HL-60 (cell line): ENCODE measurements at regions not wholly inside any gene's neighbourhood (a gene's known extent, or its start where the extent isn't known, plus 50 kb on each side); places are given as distances from the start of the nearest gene placed in this dataset.

Experiments
- DNase-seq, 2 experiments: peaks; one replicate each; pipeline ENCODE4 v3.0.0-alpha.2; 2010 to 2020; ENCODE audit warnings: low read depth in 1 of 2, low spot score in 1 of 2
- H3K27ac ChIP-seq: fragments of 250-450 bp; sonication (Bioruptor Pico); replicated peaks from 2 replicates; pipeline ENCODE4 v1.5.1; 2020; ENCODE audit warnings: mild to moderate bottlenecking, moderate library complexity
- H3K27me3 ChIP-seq: fragments of 250-450 bp; sonication (Bioruptor Pico); 2 replicates; pipeline ENCODE4 v1.5.1; 2021; ENCODE audit warnings: mild to moderate bottlenecking, moderate library complexity; ENCODE audit not compliant: insufficient read depth, poor library complexity, severe bottlenecking
- H3K4me3 ChIP-seq: replicated peaks from 2 replicates; pipeline ENCODE4 v1.5.1; 2011; ENCODE audit warnings: mild to moderate bottlenecking, control low read depth, low read length; ENCODE audit not compliant: insufficient read depth
- CTCF ChIP-seq: IDR thresholded peaks from one replicate; pipeline ENCODE4 v1.5.1; 2011; ENCODE audit warnings: low read length, control low read depth, inconsistent platforms; ENCODE audit not compliant: insufficient read depth
- GABPA ChIP-seq: IDR thresholded peaks from 2 replicates; pipeline ENCODE4 v1.6.1; 2012; ENCODE audit warnings: low read depth
- POLR2AphosphoS5 ChIP-seq: IDR thresholded peaks from 2 replicates; pipeline ENCODE4 v1.6.1; 2012; ENCODE audit warnings: low read depth
- REST ChIP-seq: IDR thresholded peaks from 2 replicates; pipeline ENCODE4 v1.6.1; 2012; ENCODE audit warnings: low read depth; ENCODE audit not compliant: insufficient replicate concordance
- SPI1 ChIP-seq: IDR thresholded peaks from 2 replicates; pipeline ENCODE4 v1.6.1; 2012; ENCODE audit warnings: low read depth, mild to moderate bottlenecking, borderline replicate concordance

GRCh38 chr1:4485398-4485797 lies 169.0 kb upstream of the AJAP1 start:
- TF ChIP-seq POLR2AphosphoS5 (no peak), GABPA (no peak)
- DNase-seq, result no peak
- Histone ChIP-seq H3K27me3 (no peaks in the 10 kb centered on the region), H3K4me3 (no peak overlapping the region), H3K27ac (no peak overlapping the region)

- no peak overlapping the region for H3K27ac ChIP-seq
- no peak for DNase-seq
- H3K4me3 ChIP-seq, result no peak overlapping the region
- no peaks in the 10 kb centered on the region for H3K27me3 ChIP-seq
- TF ChIP-seq REST (no peak), SPI1 (no peak), CTCF (no peak), GABPA (no peak), POLR2AphosphoS5 (no peak)
Measured at GRCh38 chr1:4485878-4486277, 168.5 kb upstream of the AJAP1 start.

GRCh38 chr1:4486408-4487120 lies 167.8 kb upstream of the AJAP1 start:
- H3K27ac ChIP-seq, result no peak overlapping the region
- no peak for DNase-seq
- H3K27me3 ChIP-seq, result no peaks in the 10 kb centered on the region
- no peak overlapping the region for H3K4me3 ChIP-seq
- no peak for TF ChIP-seq POLR2AphosphoS5
- TF ChIP-seq SPI1, result no peak
- no peak for TF ChIP-seq CTCF
- TF ChIP-seq REST, result no peak
- TF ChIP-seq GABPA, result no peak

GRCh38 chr1:4488018-4488417 lies 166.4 kb upstream of the AJAP1 start:
- no peak overlapping the region for H3K4me3 ChIP-seq
- H3K27me3 ChIP-seq, result no peaks in the 10 kb centered on the region
- DNase-seq, result no peak
- no peak overlapping the region for H3K27ac ChIP-seq
- TF ChIP-seq SPI1 (no peak), GABPA (no peak), REST (no peak), POLR2AphosphoS5 (no peak), CTCF (no peak)
